IMR-90 (cell line): ENCODE measurements at regions not wholly inside any gene's neighbourhood (a gene's known extent, or its start where the extent isn't known, plus 50 kb on each side); places are given as distances from the start of the nearest gene placed in this dataset.

Experiments used
- ATAC-seq: fragments of 200-7000 bp; cut with Tn5 transposase; 2 replicates; pipeline ENCODE4 v1.9.1; 2020; ENCODE audit warnings: low read depth, mild to moderate bottlenecking, moderate library complexity
- BruUV-seq: library from RNA; stranded (reverse); fragments of 400-500 nt; replicated peaks from 2 replicates; lab custom pipeline; 2021; lab: Mats Ljungman, UMichigan
- CTCF ChIA-PET: fragments of 300-600 bp; formaldehyde crosslinking; extraction: SDS; loops from one replicate; lab custom pipeline; 2021; ENCODE audit warnings: antibody characterized with exemption; lab: Yijun Ruan, JAX
- POLR2A ChIA-PET: fragments of 300-600 bp; sonication (Branson Sonifier 250); formaldehyde crosslinking; loops from one replicate; lab custom pipeline; 2022; ENCODE audit warnings: antibody characterized with exemption; ENCODE audit not compliant: unreplicated experiment; lab: Charles Lee
- DNase-seq: peaks from one replicate; pipeline ENCODE4 v3.0.0; 2013
- H2AFZ ChIP-seq: replicated peaks from 2 replicates; pipeline ENCODE3; 2013; ENCODE audit warnings: low read length, mild to moderate bottlenecking; ENCODE audit not compliant: poor library complexity
- H2AK5ac ChIP-seq: 2 replicates; pipeline ENCODE4 v1.6.1; 2013; ENCODE audit warnings: low read depth, low read length, inconsistent platforms
- H2AK9ac ChIP-seq: replicated peaks from 2 replicates; pipeline ENCODE3; 2013; ENCODE audit warnings: mild to moderate bottlenecking, low read depth, low read length, moderate library complexity; ENCODE audit not compliant: poor library complexity
- H2BK120ac ChIP-seq: 2 replicates; pipeline ENCODE4 v1.6.1; 2013; ENCODE audit warnings: low read depth, low read length, inconsistent platforms
- H2BK15ac ChIP-seq: 3 replicates; pipeline ENCODE4 v1.6.1; 2013; ENCODE audit warnings: low read depth, low read length, inconsistent platforms
- H2BK20ac ChIP-seq: 2 replicates; pipeline ENCODE4 v1.6.1; 2013; ENCODE audit warnings: low read depth, mild to moderate bottlenecking, inconsistent platforms, low read length, moderate library complexity
- H2BK5ac ChIP-seq: 2 replicates; pipeline ENCODE4 v1.6.1; 2013; ENCODE audit warnings: mild to moderate bottlenecking, low read depth, low read length, inconsistent platforms; ENCODE audit not compliant: poor library complexity, severe bottlenecking
- H3K14ac ChIP-seq: replicated peaks from 2 replicates; pipeline ENCODE4 v1.6.1; 2013; ENCODE audit warnings: low read depth, low read length, inconsistent platforms
- H3K18ac ChIP-seq: 2 replicates; pipeline ENCODE4 v1.6.1; 2013; ENCODE audit warnings: low read depth, low read length, control low read depth
- H3K23ac ChIP-seq: 2 replicates; pipeline ENCODE4 v1.6.1; 2013; ENCODE audit warnings: low read depth, low read length, inconsistent platforms
- H3K27ac ChIP-seq: 2 replicates; pipeline ENCODE4 v1.5.1; 2013; ENCODE audit warnings: mild to moderate bottlenecking, control low read depth, low read length; ENCODE audit not compliant: insufficient read depth
- H3K27me3 ChIP-seq: 2 replicates; pipeline ENCODE4 v1.6.1; 2013; ENCODE audit warnings: low read length; ENCODE audit not compliant: control insufficient read depth, insufficient read depth
- H3K36me3 ChIP-seq: 2 replicates; pipeline ENCODE4 v1.6.1; 2013; ENCODE audit warnings: low read length, mixed read lengths; ENCODE audit not compliant: control insufficient read depth, insufficient read depth
- H3K4ac ChIP-seq: 2 replicates; pipeline ENCODE4 v1.6.1; 2013; ENCODE audit warnings: low read depth, low read length, inconsistent platforms
- H3K4me1 ChIP-seq: 2 replicates; pipeline ENCODE4 v1.6.1; 2013; ENCODE audit warnings: low read length, mixed read lengths; ENCODE audit not compliant: control insufficient read depth, insufficient read depth
- H3K4me2 ChIP-seq: 2 replicates; pipeline ENCODE4 v1.6.1; 2013; ENCODE audit warnings: low read depth, mild to moderate bottlenecking, control low read depth, low read length, moderate library complexity
- H3K4me3 ChIP-seq: 2 replicates; pipeline ENCODE4 v1.5.1; 2013; ENCODE audit warnings: low read depth, mild to moderate bottlenecking, control low read depth, low read length, moderate library complexity; ENCODE audit not compliant: insufficient read depth
- H3K56ac ChIP-seq: 2 replicates; pipeline ENCODE4 v1.6.1; 2013; ENCODE audit warnings: low read length, inconsistent platforms; ENCODE audit not compliant: insufficient read depth; ENCODE audit errors: extremely low read depth
- H3K79me1 ChIP-seq, 2 experiments: 2 replicates each; pipeline ENCODE4 v1.6.1; 2013; ENCODE audit warnings: low read length in 2 of 2, inconsistent platforms in 1 of 2, low read depth in 1 of 2
- H3K9ac ChIP-seq: 2 replicates; pipeline ENCODE4 v1.6.1; 2013; ENCODE audit warnings: low read depth, low read length, control low read depth
- H3K9me1 ChIP-seq: 2 replicates; pipeline ENCODE4 v1.6.1; 2013; ENCODE audit warnings: low read length, inconsistent platforms; ENCODE audit not compliant: insufficient read depth
- H3K9me3 ChIP-seq: 2 replicates; pipeline ENCODE4 v1.6.1; 2013; ENCODE audit warnings: low read length; ENCODE audit not compliant: control insufficient read depth, insufficient read depth
- H4K20me1 ChIP-seq: 2 replicates; pipeline ENCODE4 v1.6.1; 2013; ENCODE audit warnings: low read length, inconsistent platforms; ENCODE audit not compliant: insufficient read depth
- H4K5ac ChIP-seq: 2 replicates; pipeline ENCODE4 v1.6.1; 2013; ENCODE audit warnings: mild to moderate bottlenecking, low read depth, low read length, control low read depth
- H4K8ac ChIP-seq, 2 experiments: 2 replicates each; pipeline ENCODE4 v1.6.1; 2013; ENCODE audit warnings: low read depth in 2 of 2, low read length in 2 of 2, control low read depth in 1 of 2, inconsistent platforms in 1 of 2
- H4K91ac ChIP-seq: 2 replicates; pipeline ENCODE4 v1.6.1; 2013; ENCODE audit warnings: low read depth, low read length, inconsistent platforms; ENCODE audit not compliant: insufficient read depth
- BHLHE40 ChIP-seq: fragments of 150-350 bp; IDR thresholded peaks from 2 replicates; pipeline ENCODE4 v1.6.1; 2016; ENCODE audit warnings: mild to moderate bottlenecking, low read depth, low read length
- CEBPB ChIP-seq: IDR thresholded peaks from 2 replicates; pipeline ENCODE4 v1.6.1; 2012; ENCODE audit warnings: low read depth, low read length, improper control_type of control experiment
- CHD1 ChIP-seq: IDR thresholded peaks from 2 replicates; pipeline ENCODE4 v1.6.1; 2012; ENCODE audit warnings: low read depth, low read length, improper control_type of control experiment
- FOS ChIP-seq: fragments of 150-350 bp; IDR thresholded peaks from 2 replicates; pipeline ENCODE4 v1.6.1; 2016; ENCODE audit warnings: low read depth, low read length
- MAFK ChIP-seq: IDR thresholded peaks from 2 replicates; pipeline ENCODE4 v1.6.1; 2012; ENCODE audit warnings: low read depth, low read length, improper control_type of control experiment
- MAZ ChIP-seq: IDR thresholded peaks from 2 replicates; pipeline ENCODE4 v1.6.1; 2012; ENCODE audit warnings: low read depth, mild to moderate bottlenecking, low read length, improper control_type of control experiment, moderate library complexity, borderline replicate concordance
- MXI1 ChIP-seq: IDR thresholded peaks from 2 replicates; pipeline ENCODE4 v1.6.1; 2012; ENCODE audit warnings: low read depth, mild to moderate bottlenecking, low read length, moderate library complexity, borderline replicate concordance
- NFE2L2 ChIP-seq: fragments of 150-350 bp; IDR thresholded peaks from 2 replicates; pipeline ENCODE4 v1.6.1; 2016; ENCODE audit warnings: low read depth, mild to moderate bottlenecking, low read length
- POLR2A ChIP-seq: IDR thresholded peaks from 2 replicates; pipeline ENCODE4 v1.6.1; 2012; ENCODE audit warnings: mild to moderate bottlenecking, low read depth, low read length
- RAD21 ChIP-seq: IDR thresholded peaks from 2 replicates; pipeline ENCODE4 v1.6.1; 2012; ENCODE audit warnings: low read length, improper control_type of control experiment
- RCOR1 ChIP-seq: IDR thresholded peaks from 2 replicates; pipeline ENCODE4 v1.6.1; 2012; ENCODE audit warnings: mild to moderate bottlenecking, low read length, improper control_type of control experiment; ENCODE audit not compliant: insufficient replicate concordance
- RFX5 ChIP-seq: IDR thresholded peaks from 2 replicates; pipeline ENCODE4 v1.8.0; 2012; ENCODE audit warnings: low read depth, mild to moderate bottlenecking, low read length, moderate library complexity
- SMC3 ChIP-seq: fragments of 150-350 bp; IDR thresholded peaks from 2 replicates; pipeline ENCODE4 v1.6.1; 2016; ENCODE audit warnings: low read depth, mild to moderate bottlenecking, antibody characterized with exemption, low read length, moderate library complexity
- USF2 ChIP-seq: fragments of 150-350 bp; IDR thresholded peaks from 2 replicates; pipeline ENCODE4 v1.6.1; 2017; ENCODE audit warnings: mild to moderate bottlenecking, antibody characterized with exemption, low read length, low read depth
- WGBS, 2 experiments: methylation state at CpG; one replicate each; pipeline versions ENCODE4 v1.1.5 to v1.1.7; 2013; ENCODE audit warnings: missing lambda C conversion rate in 2 of 2; ENCODE audit not compliant: insufficient read length in 1 of 2; ENCODE audit errors: extremely low coverage in 2 of 2; 5-methylcytosine and 5-hydroxymethylcytosine counted together
- dilution Hi-C: fragments of 300-500 bp; cut with HindIII; formaldehyde crosslinking; loops from one replicate; pipeline ENCODE4 v1.14.3; 2018; ENCODE audit warnings: low sequenced_read_pairs; ENCODE audit not compliant: unreplicated experiment
- in situ Hi-C: fragments of 300-500 bp; cut with MboI; formaldehyde crosslinking; loops from 3 replicates; pipeline ENCODE4 v1.14.3; 2019; ENCODE audit warnings: low sequenced_read_pairs, inconsistent platforms, mixed read lengths
- intact Hi-C: fragments of 100-400 bp; cut with micrococcal nuclease; formaldehyde crosslinking; loops from 2 replicates; pipeline ENCODE4 v1.10.0; 2022
- TF ChIP-seq, protein P1 (sequence below): conservative IDR thresholded peaks from 2 replicates; pipeline ENCODE4 v1.5.1; 2012; ENCODE audit warnings: mild to moderate bottlenecking, low read depth, low read length, improper control_type of control experiment
- TF ChIP-seq, protein P2 (sequence below): fragments of 150-350 bp; IDR thresholded peaks from 2 replicates; pipeline ENCODE4 v1.6.1; 2016; ENCODE audit warnings: low read depth, mild to moderate bottlenecking, low read length, moderate library complexity, borderline replicate concordance

- H3K4me1 ChIP-seq, result no peaks in the 10 kb centered on the region
- H3K23ac ChIP-seq, result no peak overlapping the region
- H4K8ac ChIP-seq, result no peak overlapping the region
- no peak overlapping the region for H4K5ac ChIP-seq
- H4K20me1 ChIP-seq, result no peaks in the 10 kb centered on the region
- no peak overlapping the region for H2BK15ac ChIP-seq
- H3K56ac ChIP-seq, result no peak overlapping the region
- no peak overlapping the region for H2BK5ac ChIP-seq
- DNase-seq, result no peak
- H2AK5ac ChIP-seq, result no peak overlapping the region
- TF ChIP-seq SMC3 (no peak), RCOR1 (no peak), CHD1 (no peak), CEBPB (no peak), MAFK (no peak), RAD21 (no peak), FOS (no peak), RFX5 (no peak), USF2 (no peak), NFE2L2 (no peak), MXI1 (no peak), BHLHE40 (no peak), POLR2A (no peak), MAZ (no peak)
- TF ChIP-seq, protein P1, sequence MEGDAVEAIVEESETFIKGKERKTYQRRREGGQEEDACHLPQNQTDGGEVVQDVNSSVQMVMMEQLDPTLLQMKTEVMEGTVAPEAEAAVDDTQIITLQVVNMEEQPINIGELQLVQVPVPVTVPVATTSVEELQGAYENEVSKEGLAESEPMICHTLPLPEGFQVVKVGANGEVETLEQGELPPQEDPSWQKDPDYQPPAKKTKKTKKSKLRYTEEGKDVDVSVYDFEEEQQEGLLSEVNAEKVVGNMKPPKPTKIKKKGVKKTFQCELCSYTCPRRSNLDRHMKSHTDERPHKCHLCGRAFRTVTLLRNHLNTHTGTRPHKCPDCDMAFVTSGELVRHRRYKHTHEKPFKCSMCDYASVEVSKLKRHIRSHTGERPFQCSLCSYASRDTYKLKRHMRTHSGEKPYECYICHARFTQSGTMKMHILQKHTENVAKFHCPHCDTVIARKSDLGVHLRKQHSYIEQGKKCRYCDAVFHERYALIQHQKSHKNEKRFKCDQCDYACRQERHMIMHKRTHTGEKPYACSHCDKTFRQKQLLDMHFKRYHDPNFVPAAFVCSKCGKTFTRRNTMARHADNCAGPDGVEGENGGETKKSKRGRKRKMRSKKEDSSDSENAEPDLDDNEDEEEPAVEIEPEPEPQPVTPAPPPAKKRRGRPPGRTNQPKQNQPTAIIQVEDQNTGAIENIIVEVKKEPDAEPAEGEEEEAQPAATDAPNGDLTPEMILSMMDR, result no peak
- TF ChIP-seq, protein P2, sequence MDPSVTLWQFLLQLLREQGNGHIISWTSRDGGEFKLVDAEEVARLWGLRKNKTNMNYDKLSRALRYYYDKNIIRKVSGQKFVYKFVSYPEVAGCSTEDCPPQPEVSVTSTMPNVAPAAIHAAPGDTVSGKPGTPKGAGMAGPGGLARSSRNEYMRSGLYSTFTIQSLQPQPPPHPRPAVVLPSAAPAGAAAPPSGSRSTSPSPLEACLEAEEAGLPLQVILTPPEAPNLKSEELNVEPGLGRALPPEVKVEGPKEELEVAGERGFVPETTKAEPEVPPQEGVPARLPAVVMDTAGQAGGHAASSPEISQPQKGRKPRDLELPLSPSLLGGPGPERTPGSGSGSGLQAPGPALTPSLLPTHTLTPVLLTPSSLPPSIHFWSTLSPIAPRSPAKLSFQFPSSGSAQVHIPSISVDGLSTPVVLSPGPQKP, result no peak
- no peak overlapping the region for H4K91ac ChIP-seq
- H3K27ac ChIP-seq, result no peak overlapping the region
- H3K18ac ChIP-seq, result no peak overlapping the region
- no peaks in the 10 kb centered on the region for H3K9me3 ChIP-seq
- H3K9ac ChIP-seq, result no peak overlapping the region
- H3K4me2 ChIP-seq, result no peak overlapping the region
- no peaks in the 10 kb centered on the region for H3K9me1 ChIP-seq
- H3K4me3 ChIP-seq, result no peak overlapping the region
- H3K4ac ChIP-seq, result no peak overlapping the region
- BruUV-seq, result no TSS peak
- no peaks in the 10 kb centered on the region for H3K79me1 ChIP-seq
- dilution Hi-C loops (no loop called here), in situ Hi-C loops (no loop called here), intact Hi-C loops (loop anchor here (10.0 kb wide), 1 partner anchor 340 kb away; no protein-coding TSS in a partner anchor)
- H2AK9ac ChIP-seq, result no peak overlapping the region
- H2AFZ ChIP-seq, result no peak overlapping the region
- H2BK20ac ChIP-seq, result no peak overlapping the region
- no peak for ATAC-seq
- no peaks in the 10 kb centered on the region for H3K36me3 ChIP-seq
- no peak overlapping the region for H3K14ac ChIP-seq
- CTCF ChIA-PET, result no interaction called here
- H3K27me3 ChIP-seq, result peaks cover 6% of the 10 kb centered on the region
- H2BK120ac ChIP-seq, result no peak overlapping the region
- 57% methylated on average over 1 of the region's 1 CpG; no CpG with 5 or more reads in 1 of the 2 experiments for WGBS, 2 experiments
- POLR2A ChIA-PET, result no interaction called here
Observed at GRCh38 chr22:27004434-27004833, 347.0 kb downstream of the MIAT start.
